Small intestine (tissue), 7 donors: ENCODE measurements at regions not wholly inside any gene's neighbourhood (a gene's known extent, or its start where the extent isn't known, plus 50 kb on each side); places are given as distances from the start of the nearest gene placed in this dataset.

Source experiments
- DNase-seq, 2 donors: peaks; one replicate each; pipeline versions ENCODE4 v3.0.0 to v3.0.0-alpha.2; 2013
- FAIRE-seq: peaks from 2 replicates; lab custom pipeline; 2012; peaks lifted over from hg19 to GRCh38; lab: Jason Lieb, UNC
- H3K27ac ChIP-seq, 3 donors: one replicate each; pipeline ENCODE4 v1.5.1; 2013; ENCODE audit warnings: low read length in 2 of 3, mild to moderate bottlenecking in 2 of 3, control low read depth in 1 of 3, inconsistent platforms in 1 of 3, low read depth in 1 of 3, moderate library complexity in 1 of 3
- H3K27me3 ChIP-seq, 3 donors: one replicate each; pipeline ENCODE4 v1.6.1; 2013; ENCODE audit warnings: low read length in 3 of 3, inconsistent platforms in 1 of 3; ENCODE audit not compliant: control insufficient read depth in 3 of 3, insufficient read depth in 3 of 3
- H3K36me3 ChIP-seq, 3 donors: one replicate each; pipeline ENCODE4 v1.6.1; 2013; ENCODE audit warnings: low read length in 3 of 3, inconsistent platforms in 1 of 3, low read depth in 1 of 3, mild to moderate bottlenecking in 1 of 3, moderate library complexity in 1 of 3; ENCODE audit not compliant: control insufficient read depth in 3 of 3, insufficient read depth in 2 of 3
- H3K4me1 ChIP-seq, 3 donors: one replicate each; pipeline ENCODE4 v1.6.1; 2013; ENCODE audit warnings: low read length in 2 of 3, inconsistent platforms in 1 of 3, low read depth in 1 of 3, mild to moderate bottlenecking in 1 of 3, moderate library complexity in 1 of 3; ENCODE audit not compliant: control insufficient read depth in 3 of 3, insufficient read depth in 2 of 3
- H3K4me3 ChIP-seq, 3 donors: one replicate each; pipeline ENCODE4 v1.5.1; 2013; ENCODE audit warnings: low read length in 3 of 3, control low read depth in 1 of 3, inconsistent platforms in 1 of 3, low read depth in 1 of 3, mild to moderate bottlenecking in 1 of 3, moderate library complexity in 1 of 3
- H3K9me3 ChIP-seq, 2 donors: one replicate each; pipeline ENCODE4 v1.6.1; 2013; ENCODE audit warnings: low read depth in 1 of 2, low read length in 1 of 2; ENCODE audit not compliant: control insufficient read depth in 2 of 2, insufficient read depth in 1 of 2
- WGBS, 3 donors: extraction: QIAGEN DNeasy Blood & Tissue Kit; methylation state at CpG; one replicate each; pipeline ENCODE4 v1.1.7; 2013; 5-methylcytosine and 5-hydroxymethylcytosine counted together
- donor health status: healthy with polysubstance abuse.
- donor health status: control.
- donor health status: control.
- donor health status: Bipolar disorder and iron deficiency.
- donor health status: healthy.

DNA sequence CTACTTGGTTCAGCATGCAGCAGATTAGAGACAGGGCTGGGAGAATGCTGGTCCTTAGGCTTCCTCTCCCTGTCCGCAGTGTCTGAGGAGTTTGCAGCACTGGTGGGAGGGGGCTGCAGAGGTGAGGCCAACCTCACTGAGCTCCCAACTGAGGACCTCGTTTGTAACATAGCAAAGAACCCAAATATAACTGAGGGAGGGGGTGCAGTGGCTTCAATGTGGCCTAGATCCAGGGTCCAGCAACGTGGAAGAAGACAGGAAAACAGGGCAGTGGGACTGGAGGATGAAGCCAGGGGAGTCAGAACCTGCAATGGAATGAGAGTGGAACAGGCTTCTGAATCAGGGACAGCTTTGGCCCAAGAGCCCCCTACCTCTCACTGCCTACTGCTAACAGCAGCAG, 84.3 kb upstream of the MAFB start:
- no peak for FAIRE-seq
- Histone ChIP-seq H3K9me3 (no peaks in the 10 kb centered on the region), H3K27me3 (no peaks in the 10 kb centered on the region), H3K4me3 (no peak overlapping the region), H3K36me3 (no peaks in the 10 kb centered on the region), H3K27ac (no peak overlapping the region), H3K4me1 (no peaks in the 10 kb centered on the region)
- DNase-seq = no peak
- 35 to 70% (median 41%) methylated on average over 3 of the region's 3 CpGs for WGBS, 3 donors

DNA sequence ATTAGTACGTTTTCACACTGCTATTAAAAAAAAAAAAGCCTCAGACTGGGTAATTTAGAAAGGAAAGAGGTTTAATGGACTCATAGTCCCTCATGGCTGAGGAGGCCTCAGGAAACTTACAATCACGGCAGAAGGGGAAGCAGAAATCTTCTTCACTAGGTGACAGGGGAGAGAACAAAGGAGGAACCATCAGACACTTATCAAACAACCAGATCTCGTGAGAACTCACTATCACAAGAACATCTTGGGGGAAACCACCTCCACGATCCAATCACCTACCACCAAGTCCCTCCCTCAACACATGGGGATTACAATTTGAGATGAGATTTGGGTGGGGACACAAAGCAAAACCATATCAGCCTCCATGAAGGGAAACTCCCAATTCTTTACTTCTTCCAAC, 85.2 kb upstream of the MAFB start:
- Histone ChIP-seq H3K4me3 (no peak overlapping the region), H3K4me1 (no peaks in the 10 kb centered on the region), H3K9me3 (no peaks in the 10 kb centered on the region), H3K36me3 (no peaks in the 10 kb centered on the region), H3K27ac (no peak overlapping the region), H3K27me3 (no peaks in the 10 kb centered on the region)
- FAIRE-seq (no peak), DNase-seq (no peak)
- WGBS, 3 donors = 33 to 50% (median 37%) methylated on average over 4 of the region's 4 CpGs

DNA sequence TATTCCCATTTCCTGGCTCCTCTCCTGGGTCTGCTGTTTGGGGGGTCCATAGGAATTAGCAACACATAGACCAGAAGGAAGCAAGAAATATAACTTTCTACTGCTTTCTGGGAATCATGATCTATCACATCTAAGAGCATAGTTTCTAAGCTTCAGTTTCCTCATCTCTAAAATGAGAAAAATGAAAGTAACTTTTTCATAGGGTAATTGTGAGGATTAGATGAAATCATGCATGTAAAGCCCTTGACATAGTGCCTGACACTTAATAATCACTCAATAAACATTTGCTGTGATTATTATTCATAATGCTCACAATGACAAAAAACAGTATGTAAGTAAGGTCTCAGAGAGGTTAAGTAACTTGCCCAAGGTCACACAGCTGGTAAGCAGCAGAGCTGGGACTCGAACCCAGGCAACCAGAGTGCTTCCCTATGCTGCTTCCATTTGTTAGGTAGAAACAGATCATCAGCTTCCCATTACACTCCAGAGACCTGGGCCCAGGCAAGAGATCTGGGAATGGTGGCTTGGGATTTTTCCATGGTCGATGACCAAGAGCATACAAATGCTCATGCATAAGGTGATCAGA, 86.6 kb upstream of the MAFB start:
- WGBS, 3 donors = 62 to 74% (median 63%) methylated on average over 2 of the region's 2 CpGs
- no peaks in the 10 kb centered on the region for H3K36me3 ChIP-seq

DNA sequence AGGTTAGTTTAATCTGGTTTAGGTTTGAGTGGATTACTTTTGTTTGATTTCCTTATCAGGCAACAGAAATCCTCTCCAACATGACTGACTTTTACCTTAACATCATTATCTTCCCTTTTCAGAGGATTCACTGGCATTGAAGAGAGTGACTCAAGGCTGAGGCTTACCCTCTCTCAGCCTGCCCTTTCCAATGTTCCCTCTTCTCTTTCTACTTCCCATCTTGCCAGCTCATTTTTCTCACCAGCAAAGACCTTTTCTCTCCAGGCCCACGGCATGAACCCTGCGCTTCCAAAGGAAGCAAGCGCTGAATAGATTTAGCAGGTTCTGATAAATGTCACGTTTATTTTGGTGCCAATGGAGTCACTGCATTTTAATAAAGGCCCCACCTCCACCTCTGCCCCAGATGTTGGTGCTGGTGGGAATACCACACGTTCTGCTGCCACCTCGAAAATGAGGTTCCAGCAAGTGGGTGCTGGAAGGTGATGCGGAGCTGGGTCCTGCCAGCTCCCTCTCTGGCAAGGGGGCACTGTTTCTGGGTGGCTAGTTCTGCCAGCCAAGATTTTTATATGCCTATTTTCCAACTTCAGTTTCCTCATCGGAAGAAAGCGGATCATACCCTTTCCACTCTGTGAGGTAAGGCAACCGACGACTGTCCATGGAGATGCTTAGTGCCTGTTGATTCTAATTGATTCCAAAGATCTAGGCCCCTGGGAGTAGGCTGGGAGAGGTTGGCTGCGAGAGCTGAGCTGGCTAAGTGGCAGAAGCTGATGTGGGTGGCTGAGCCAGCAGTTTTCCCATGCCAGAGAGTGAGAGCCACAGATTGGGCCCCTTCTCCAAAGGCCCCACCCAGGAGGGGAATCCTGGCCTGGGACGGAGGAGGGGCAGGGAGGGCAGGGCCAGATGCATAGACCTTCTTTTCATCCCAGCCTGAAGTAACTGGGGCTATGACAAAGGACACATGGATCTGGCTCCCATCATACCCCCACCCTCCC, 87.7 kb upstream of the MAFB start:
- FAIRE-seq (no peak), DNase-seq (no peak)
- Histone ChIP-seq H3K4me3 (no peak overlapping the region), H3K9me3 (no peaks in the 10 kb centered on the region), H3K27ac (no peak overlapping the region), H3K36me3 (no peaks in the 10 kb centered on the region), H3K27me3 (peaks cover 0 to 2% (median 0%) of the 10 kb centered on the region in 3 donors), H3K4me1 (no peaks in the 10 kb centered on the region)
- 66 to 79% (median 79%) methylated on average over 13 of the region's 13 CpGs for WGBS, 3 donors

More for the DNA sequence above, 86.6 kb upstream of the MAFB start:
- no peak for FAIRE-seq
- no peaks in the 10 kb centered on the region for H3K9me3 ChIP-seq
- no peak overlapping the region for H3K4me3 ChIP-seq
- H3K4me1 ChIP-seq = no peaks in the 10 kb centered on the region
- H3K27me3 ChIP-seq = peaks cover 0 to 2% (median 0%) of the 10 kb centered on the region in 3 donors
- H3K27ac ChIP-seq = no peak overlapping the region
- DNase-seq = no peak

DNA sequence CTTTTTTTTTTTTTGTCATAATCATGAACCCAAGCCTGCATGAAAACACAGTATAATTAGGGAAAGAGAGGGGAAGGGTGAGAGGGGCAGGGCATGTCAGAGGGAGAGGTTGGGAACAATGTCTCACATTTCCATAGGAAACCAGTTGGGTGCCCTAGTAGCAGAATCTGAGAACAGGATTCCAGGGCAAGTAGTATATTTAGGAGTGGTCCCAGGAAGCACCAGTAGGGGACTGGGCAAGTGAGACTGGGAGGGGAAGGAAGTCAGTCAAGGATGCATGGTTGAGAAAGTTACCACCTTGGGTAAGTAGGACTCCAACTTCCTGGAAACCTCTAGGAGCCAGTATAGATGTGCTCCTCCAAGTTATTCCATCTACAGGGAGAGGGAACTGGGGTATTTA, 88.6 kb upstream of the MAFB start:
- no peak overlapping the region for H3K4me3 ChIP-seq
- H3K9me3 ChIP-seq = no peaks in the 10 kb centered on the region
- no peaks in the 10 kb centered on the region for H3K4me1 ChIP-seq
- no peak for FAIRE-seq
- H3K27ac ChIP-seq = no peak overlapping the region
- peaks cover 0 to 2% (median 0%) of the 10 kb centered on the region in 3 donors for H3K27me3 ChIP-seq
- no peak for DNase-seq
- H3K36me3 ChIP-seq = no peaks in the 10 kb centered on the region

GRCh38 chr20:40778894-40779496, 90.0 kb upstream of the MAFB start:
- Histone ChIP-seq H3K27me3 (peaks cover 0 to 2% (median 0%) of the 10 kb centered on the region in 3 donors), H3K4me1 (no peaks in the 10 kb centered on the region), H3K27ac (no peak overlapping the region), H3K4me3 (no peak overlapping the region), H3K9me3 (no peaks in the 10 kb centered on the region), H3K36me3 (no peaks in the 10 kb centered on the region)
- FAIRE-seq = no peak
- WGBS, 3 donors = 45 to 74% (median 45%) methylated on average over 2 of the region's 2 CpGs
- no peak for DNase-seq

DNA sequence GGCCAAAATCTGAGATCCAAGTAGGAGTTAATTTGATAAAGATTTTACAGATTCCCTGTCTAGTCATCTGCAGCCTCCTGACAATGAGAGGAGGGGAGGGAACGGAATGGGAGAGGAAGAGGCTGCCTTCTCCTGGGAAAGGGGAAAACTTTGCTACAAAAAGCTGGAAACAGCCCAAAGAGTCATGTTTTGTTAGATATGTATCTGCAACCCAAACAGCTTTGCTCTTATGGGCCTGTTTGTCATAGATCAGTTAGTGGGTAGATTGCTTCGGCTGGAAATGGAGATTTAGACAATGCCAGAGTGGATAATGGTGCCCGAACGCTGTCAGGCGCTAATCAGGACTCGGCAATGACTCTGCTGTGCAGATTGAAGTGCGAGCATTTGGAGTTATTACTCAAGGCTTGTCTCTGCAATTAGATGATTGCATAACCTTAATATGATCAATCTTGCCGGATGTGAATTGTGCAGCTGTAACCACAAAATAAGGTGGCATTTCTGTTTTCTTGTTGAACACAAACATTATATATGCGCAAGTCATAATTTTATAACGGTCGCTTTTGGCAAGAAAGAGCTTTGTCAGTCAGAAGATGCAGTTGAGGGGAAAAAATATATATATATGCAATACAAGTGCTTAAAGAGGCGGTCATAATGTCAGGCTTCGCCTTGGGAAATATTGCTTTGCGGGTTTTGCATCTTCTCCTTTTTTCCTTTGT, 92.4 kb upstream of the MAFB start:
- 65 to 78% (median 76%) methylated on average over 14 of the region's 14 CpGs for WGBS, 3 donors
- FAIRE-seq (no peak), DNase-seq (no peak)
- H3K9me3 ChIP-seq = no peaks in the 10 kb centered on the region
- H3K4me1 ChIP-seq = no peaks in the 10 kb centered on the region
- peaks cover 0 to 2% (median 0%) of the 10 kb centered on the region in 3 donors for H3K27me3 ChIP-seq
- no peak overlapping the region for H3K4me3 ChIP-seq
- no peak overlapping the region for H3K27ac ChIP-seq
- no peaks in the 10 kb centered on the region for H3K36me3 ChIP-seq

DNA sequence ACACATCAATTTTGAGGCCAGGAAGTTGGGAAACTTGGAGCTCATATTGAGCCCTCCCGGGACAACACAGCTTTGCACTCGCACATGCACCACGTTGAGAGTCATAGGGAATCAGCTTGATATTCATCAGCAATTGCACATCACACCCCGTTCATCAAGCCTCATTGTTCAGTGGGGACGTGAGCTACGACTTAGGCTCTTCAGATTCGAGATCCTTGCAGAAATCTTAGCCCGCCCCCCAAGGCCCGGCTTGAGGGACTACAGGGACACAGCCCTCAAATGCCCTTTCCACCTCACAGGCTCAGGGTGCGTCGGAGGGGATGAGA, 93.0 kb upstream of the MAFB start:
- FAIRE-seq = no peak
- H3K4me1 ChIP-seq = no peaks in the 10 kb centered on the region
- no peak overlapping the region for H3K4me3 ChIP-seq
- 72 to 82% (median 77%) methylated on average over 11 of the region's 11 CpGs for WGBS, 3 donors
- H3K36me3 ChIP-seq = no peaks in the 10 kb centered on the region
- peaks cover 0 to 2% (median 0%) of the 10 kb centered on the region in 3 donors for H3K27me3 ChIP-seq
- no peaks in the 10 kb centered on the region for H3K9me3 ChIP-seq
- H3K27ac ChIP-seq = no peak overlapping the region
- DNase-seq = no peak
